Epithelial cell of proximal tubule (primary cell): ENCODE measurements at regions not wholly inside any gene's neighbourhood (a gene's known extent, or its start where the extent isn't known, plus 50 kb on each side); places are given as distances from the start of the nearest gene placed in this dataset.

Experiments used
- DNase-seq: peaks from one replicate; pipeline ENCODE4 v3.0.0-alpha.2; 2011; ENCODE audit warnings: low read depth
- H3K4me3 ChIP-seq: 2 replicates; pipeline ENCODE4 v1.5.1; 2011; ENCODE audit warnings: low read depth, mild to moderate bottlenecking, low read length
- CTCF ChIP-seq: conservative IDR thresholded peaks from 2 replicates; pipeline ENCODE4 v1.5.1; 2012; ENCODE audit warnings: low read depth, mild to moderate bottlenecking, low read length

GRCh38 chr4:171674781-171675180, 138.4 kb upstream of the GALNTL6 start:
- no peak overlapping the region for H3K4me3 ChIP-seq
- no peak for DNase-seq
- TF ChIP-seq CTCF: no peak

- no peak for DNase-seq
- no peak overlapping the region for H3K4me3 ChIP-seq
- no peak for TF ChIP-seq CTCF
These were observed 144.8 kb upstream of the GALNTL6 start for GRCh38 chr4:171668403-171668802.

DNA sequence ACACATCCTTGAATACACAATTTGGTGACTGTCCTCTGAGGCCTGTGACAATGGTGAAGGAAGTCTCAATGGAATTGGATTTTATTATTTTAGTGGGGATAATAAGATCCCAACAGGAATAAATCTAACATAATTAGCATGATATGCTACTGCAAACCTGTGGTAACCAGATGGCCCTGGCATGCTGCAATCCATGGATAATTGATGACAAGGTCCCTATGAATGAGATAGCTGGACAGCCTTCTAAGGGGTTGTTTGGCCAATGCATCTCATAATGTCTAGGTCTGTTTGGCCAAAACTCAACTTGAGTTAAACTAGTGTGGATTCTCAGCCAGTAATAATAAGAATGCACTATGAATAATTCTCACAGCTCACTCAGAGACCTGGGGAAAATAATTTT, 145.3 kb upstream of the GALNTL6 start:
- TF ChIP-seq CTCF: no peak
- no peak for DNase-seq
- H3K4me3 ChIP-seq: no peak overlapping the region

DNA sequence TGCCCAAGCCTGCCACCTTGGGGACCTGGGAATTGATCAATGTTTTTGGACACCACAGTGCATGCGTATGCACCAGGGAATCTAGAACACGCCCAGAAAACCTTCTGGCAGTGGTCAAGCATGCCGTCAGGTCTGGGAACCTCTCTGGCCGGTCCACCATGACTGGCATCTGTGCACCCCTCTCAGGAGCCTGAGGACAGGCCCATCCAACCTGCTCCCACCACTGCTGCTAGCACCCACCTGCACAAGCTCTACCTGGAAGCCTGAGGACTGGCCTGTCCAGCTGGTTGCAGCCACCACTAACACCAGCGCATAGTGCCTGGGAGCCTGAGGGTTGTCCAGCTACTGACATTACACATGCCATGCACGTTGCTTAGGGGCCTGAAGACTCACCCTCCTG, 162.1 kb upstream of the GALNTL6 start:
- no peak for DNase-seq
- no peak overlapping the region for H3K4me3 ChIP-seq
- no peak for TF ChIP-seq CTCF

- H3K4me3 ChIP-seq: no peak overlapping the region
- no peak for TF ChIP-seq CTCF
- no peak for DNase-seq
These were observed 162.7 kb upstream of the GALNTL6 start for GRCh38 chr4:171650543-171650942.

DNA sequence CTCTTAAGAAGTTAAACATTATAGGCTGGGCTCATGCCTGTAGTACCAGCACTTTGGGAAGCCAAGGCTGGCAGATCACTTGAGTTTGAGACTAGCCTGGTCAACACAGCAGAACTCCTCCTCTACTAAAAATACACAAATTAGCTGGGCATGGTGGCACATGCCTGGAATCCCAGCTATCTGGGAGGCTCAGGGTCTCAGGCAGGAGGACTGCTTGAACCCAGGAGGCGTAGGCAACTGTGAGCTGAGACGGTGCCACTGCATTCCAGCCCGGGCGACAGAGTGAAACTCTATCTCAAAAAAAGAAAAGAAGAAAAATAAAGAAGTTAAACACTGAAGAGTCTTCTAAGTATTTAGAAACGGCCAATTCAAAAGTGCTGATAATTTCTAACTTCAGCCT, 164.3 kb upstream of the GALNTL6 start:
- H3K4me3 ChIP-seq: no peak overlapping the region
- TF ChIP-seq CTCF: no peak
- DNase-seq: no peak

GRCh38 chr4:171646984-171647383, 166.2 kb upstream of the GALNTL6 start:
- H3K4me3 ChIP-seq: no peak overlapping the region
- TF ChIP-seq CTCF: no peak
- DNase-seq: no peak
